PC-3 (cell line): ENCODE measurements at regions not wholly inside any gene's neighbourhood (a gene's known extent, or its start where the extent isn't known, plus 50 kb on each side); places are given as distances from the start of the nearest gene placed in this dataset.

Source experiments
- EZH2 ChIP-seq: fragments of 300-600 bp; sonication (generic); IDR thresholded peaks from one replicate; pipeline ENCODE4 v1.6.1; 2017; ENCODE audit warnings: antibody characterized with exemption, mild to moderate bottlenecking, low read length; ENCODE audit not compliant: unreplicated experiment
- TF ChIP-seq, protein P1 (sequence below): fragments of 300-600 bp; sonication (generic); conservative IDR thresholded peaks from 2 replicates; pipeline ENCODE4 v1.5.1; 2017; ENCODE audit warnings: antibody characterized with exemption, low read depth, mild to moderate bottlenecking, low read length

DNA sequence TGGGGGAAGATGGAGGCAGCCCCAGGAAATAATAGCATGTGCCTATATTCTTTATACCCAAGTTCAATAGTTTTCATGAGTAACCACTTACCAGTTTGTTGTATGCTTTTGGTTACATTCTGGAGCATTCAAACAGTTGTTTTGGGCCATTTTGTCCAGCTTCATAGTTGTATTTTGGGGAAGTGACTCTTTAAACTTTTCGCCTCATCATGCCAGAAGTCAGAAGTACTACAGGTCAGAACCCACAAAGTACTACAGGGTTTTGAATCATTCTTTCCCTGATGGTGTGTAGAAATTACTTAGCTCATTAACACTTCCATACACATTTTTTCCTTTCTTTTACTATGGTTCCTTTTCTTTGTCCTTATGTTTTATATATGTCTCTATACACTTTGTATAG is 210.6 kb downstream of the ARPP21 start:
- TF ChIP-seq, protein P1, sequence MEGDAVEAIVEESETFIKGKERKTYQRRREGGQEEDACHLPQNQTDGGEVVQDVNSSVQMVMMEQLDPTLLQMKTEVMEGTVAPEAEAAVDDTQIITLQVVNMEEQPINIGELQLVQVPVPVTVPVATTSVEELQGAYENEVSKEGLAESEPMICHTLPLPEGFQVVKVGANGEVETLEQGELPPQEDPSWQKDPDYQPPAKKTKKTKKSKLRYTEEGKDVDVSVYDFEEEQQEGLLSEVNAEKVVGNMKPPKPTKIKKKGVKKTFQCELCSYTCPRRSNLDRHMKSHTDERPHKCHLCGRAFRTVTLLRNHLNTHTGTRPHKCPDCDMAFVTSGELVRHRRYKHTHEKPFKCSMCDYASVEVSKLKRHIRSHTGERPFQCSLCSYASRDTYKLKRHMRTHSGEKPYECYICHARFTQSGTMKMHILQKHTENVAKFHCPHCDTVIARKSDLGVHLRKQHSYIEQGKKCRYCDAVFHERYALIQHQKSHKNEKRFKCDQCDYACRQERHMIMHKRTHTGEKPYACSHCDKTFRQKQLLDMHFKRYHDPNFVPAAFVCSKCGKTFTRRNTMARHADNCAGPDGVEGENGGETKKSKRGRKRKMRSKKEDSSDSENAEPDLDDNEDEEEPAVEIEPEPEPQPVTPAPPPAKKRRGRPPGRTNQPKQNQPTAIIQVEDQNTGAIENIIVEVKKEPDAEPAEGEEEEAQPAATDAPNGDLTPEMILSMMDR = no peak
- no peak for TF ChIP-seq EZH2
